ENCODE measurements at regions not wholly inside any gene's neighbourhood (a gene's known extent, or its start where the extent isn't known, plus 50 kb on each side); places are given as distances from the start of the nearest gene placed in this dataset.

- TF ChIP-seq CTCF (IDR thresholded peaks at IDR 0.05) = no peak
Measured at GRCh38 chr12:25714198-25714984, 161.3 kb upstream of the LMNTD1 start.

GRCh38 chr12:25715102-25715501 is 162.0 kb upstream of the LMNTD1 start:
- Mint-ChIP-seq H3K9me3 (peaks cover 13% of the 10 kb centered on the region), H3K27ac (no peak overlapping the region), H3K36me3 (ENCODE audit: low read depth) (no peaks in the 10 kb centered on the region), H3K27me3 (ENCODE audit: low read depth, poor library complexity) (no peaks in the 10 kb centered on the region), H3K4me3 (no peak overlapping the region), H3K4me1 (peaks cover 13% of the 10 kb centered on the region)
- no peak for DNase-seq
- no peak for TF ChIP-seq CTCF (IDR thresholded peaks at IDR 0.05)

More at GRCh38 chr12:25714198-25714984, 161.3 kb upstream of the LMNTD1 start:
- H3K9me3 Mint-ChIP-seq = peaks cover 13% of the 10 kb centered on the region
- no peaks in the 10 kb centered on the region for H3K36me3 Mint-ChIP-seq (ENCODE audit: low read depth)
- no peak overlapping the region for H3K27ac Mint-ChIP-seq
- H3K4me3 Mint-ChIP-seq = no peak overlapping the region
- H3K27me3 Mint-ChIP-seq (ENCODE audit: low read depth, poor library complexity) = no peaks in the 10 kb centered on the region
- peaks cover 13% of the 10 kb centered on the region for H3K4me1 Mint-ChIP-seq
- DNase-seq = no peak

GRCh38 chr12:25716842-25717241 is 163.8 kb upstream of the LMNTD1 start:
- DNase-seq = no peak
- no peaks in the 10 kb centered on the region for H3K36me3 Mint-ChIP-seq (ENCODE audit: low read depth)
- peaks cover 3% of the 10 kb centered on the region for H3K9me3 Mint-ChIP-seq
- TF ChIP-seq CTCF (IDR thresholded peaks at IDR 0.05) = no peak
- H3K4me1 Mint-ChIP-seq = peaks cover 13% of the 10 kb centered on the region
- no peaks in the 10 kb centered on the region for H3K27me3 Mint-ChIP-seq (ENCODE audit: low read depth, poor library complexity)
- H3K27ac Mint-ChIP-seq = peak overlapping the region; percentile 15
- H3K4me3 Mint-ChIP-seq = no peak overlapping the region

- peak overlapping the region; percentile 12 for H3K27ac Mint-ChIP-seq
- no peak overlapping the region for H3K4me3 Mint-ChIP-seq
- no peaks in the 10 kb centered on the region for H3K27me3 Mint-ChIP-seq (ENCODE audit: low read depth, poor library complexity)
- H3K36me3 Mint-ChIP-seq (ENCODE audit: low read depth) = no peaks in the 10 kb centered on the region
- H3K9me3 Mint-ChIP-seq = no peaks in the 10 kb centered on the region
- no peak for DNase-seq
- peaks cover 13% of the 10 kb centered on the region for H3K4me1 Mint-ChIP-seq
- no peak for TF ChIP-seq CTCF (IDR thresholded peaks at IDR 0.05)
Measured at GRCh38 chr12:25717552-25717951, 164.5 kb upstream of the LMNTD1 start.

- Mint-ChIP-seq H3K36me3 (ENCODE audit: low read depth) (no peaks in the 10 kb centered on the region), H3K4me1 (peaks cover 13% of the 10 kb centered on the region), H3K27ac (no peak overlapping the region), H3K27me3 (ENCODE audit: low read depth, poor library complexity) (no peaks in the 10 kb centered on the region), H3K9me3 (no peaks in the 10 kb centered on the region), H3K4me3 (no peak overlapping the region)
- no peak for DNase-seq
- no peak for TF ChIP-seq CTCF (IDR thresholded peaks at IDR 0.05)
Measured at GRCh38 chr12:25718081-25718731, 165.1 kb upstream of the LMNTD1 start.

All from nephron progenitor cell (in vitro differentiated cells).